GM21619 (cell line): ENCODE measurements at regions not wholly inside any gene's neighbourhood (a gene's known extent, or its start where the extent isn't known, plus 50 kb on each side); places are given as distances from the start of the nearest gene placed in this dataset.
"Not testable (repeated sequence)": the region's sequence is repeated elsewhere in the genome, so short reads cannot be mapped to it uniquely, and the experiment has no call there.

ENCODE experiments used
- ATAC-seq: cut with Tn5 transposase; IDR thresholded peaks from one replicate; pipeline ENCODE4 v1.9.1; 2021; ENCODE audit not compliant: unreplicated experiment

DNA sequence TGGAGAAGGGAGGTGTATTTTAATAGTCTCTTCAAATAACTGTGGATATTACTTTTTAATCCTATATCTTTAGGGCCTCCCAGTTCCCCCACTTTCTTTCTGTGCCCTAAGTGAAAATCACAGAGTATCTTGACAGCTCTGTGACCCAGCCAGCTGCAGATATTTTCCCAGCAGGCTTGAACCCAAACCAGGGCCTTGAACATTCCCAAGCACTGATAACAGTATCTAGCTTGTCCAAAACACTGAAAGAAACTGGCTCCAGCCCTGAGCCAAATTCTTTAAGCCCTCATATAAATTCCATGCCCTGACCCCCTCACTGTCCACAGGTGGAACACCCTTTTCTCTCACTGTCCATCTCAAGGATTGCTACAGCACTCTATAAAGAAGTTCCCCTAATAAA is 388.1 kb upstream of the CHAC2 start:
- ATAC-seq, result no peak

DNA sequence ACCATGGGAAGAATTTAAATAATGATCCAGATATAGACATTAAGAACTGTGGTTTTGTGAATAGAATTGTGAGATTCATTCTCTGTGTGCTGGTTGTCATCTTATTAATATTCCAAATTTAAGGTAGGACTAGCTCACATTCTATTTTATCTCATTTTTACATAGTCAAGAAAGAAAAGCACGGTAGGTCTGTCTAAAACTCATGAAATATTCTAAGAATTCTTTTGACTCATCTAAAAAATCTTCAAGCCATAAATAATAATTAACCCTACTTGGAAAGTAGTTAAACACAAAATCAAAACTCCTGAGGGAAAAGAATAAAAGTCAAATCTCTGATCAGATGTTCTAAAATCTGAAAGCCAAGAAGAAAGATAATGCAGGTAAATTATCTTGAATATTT is 388.8 kb upstream of the CHAC2 start:
- ATAC-seq, result no peak

DNA sequence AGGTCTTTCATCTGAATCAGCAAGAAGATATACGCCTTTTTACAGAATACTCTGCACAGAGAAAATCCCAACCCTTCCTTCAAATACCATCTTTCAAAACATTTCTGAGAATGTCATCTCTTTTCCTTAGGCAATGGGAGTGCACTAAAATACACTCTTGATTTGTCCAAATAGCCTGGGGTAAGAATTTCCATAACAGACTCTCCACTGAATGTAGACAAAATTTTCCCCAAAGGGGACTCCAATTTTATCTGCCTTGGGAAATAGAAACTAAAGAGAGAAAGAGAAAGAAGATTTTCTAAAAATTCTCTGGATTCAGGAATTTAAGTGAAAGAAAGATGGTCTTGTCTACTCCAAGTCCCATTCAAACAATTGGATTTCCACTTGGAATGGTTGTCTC is 394.5 kb upstream of the CHAC2 start:
- ATAC-seq, result no peak

DNA sequence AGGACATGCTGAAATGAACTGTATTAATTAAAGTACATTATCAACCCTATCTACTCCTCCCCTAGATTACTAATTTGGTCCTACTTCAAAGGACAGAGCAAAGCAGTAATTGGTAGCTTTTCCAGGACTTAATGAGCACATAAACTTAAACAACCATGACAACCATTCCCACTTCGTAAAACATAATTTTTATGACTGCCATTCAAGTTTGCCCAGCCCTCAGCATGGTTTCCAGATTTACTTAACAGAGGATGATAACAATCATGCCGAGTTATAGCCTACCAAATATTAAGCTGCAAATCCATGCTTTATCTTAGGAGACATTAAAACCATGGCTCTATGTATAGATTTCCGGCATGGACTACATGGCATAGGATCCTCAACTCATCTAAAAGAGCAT is 401.1 kb upstream of the CHAC2 start:
- ATAC-seq, result no peak

DNA sequence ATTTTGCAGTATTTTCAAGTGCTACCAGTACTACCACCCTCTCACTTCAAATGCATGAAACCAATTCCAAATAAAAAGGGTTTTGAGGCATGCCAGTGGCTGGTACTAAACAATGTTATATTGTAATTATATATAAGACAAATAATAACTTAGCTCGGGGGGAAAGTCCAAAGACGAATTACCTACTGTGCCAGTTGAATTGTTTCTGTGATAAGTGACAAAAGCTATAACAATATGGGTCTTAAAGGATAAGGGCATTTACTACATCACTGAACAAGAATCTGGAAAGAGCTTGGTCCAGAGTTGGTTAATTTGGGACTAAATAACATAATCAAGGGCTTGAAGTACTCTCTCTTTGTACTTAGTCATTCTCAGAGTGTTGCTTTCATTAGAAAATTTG is 404.7 kb upstream of the CHAC2 start:
- no peak for ATAC-seq

DNA sequence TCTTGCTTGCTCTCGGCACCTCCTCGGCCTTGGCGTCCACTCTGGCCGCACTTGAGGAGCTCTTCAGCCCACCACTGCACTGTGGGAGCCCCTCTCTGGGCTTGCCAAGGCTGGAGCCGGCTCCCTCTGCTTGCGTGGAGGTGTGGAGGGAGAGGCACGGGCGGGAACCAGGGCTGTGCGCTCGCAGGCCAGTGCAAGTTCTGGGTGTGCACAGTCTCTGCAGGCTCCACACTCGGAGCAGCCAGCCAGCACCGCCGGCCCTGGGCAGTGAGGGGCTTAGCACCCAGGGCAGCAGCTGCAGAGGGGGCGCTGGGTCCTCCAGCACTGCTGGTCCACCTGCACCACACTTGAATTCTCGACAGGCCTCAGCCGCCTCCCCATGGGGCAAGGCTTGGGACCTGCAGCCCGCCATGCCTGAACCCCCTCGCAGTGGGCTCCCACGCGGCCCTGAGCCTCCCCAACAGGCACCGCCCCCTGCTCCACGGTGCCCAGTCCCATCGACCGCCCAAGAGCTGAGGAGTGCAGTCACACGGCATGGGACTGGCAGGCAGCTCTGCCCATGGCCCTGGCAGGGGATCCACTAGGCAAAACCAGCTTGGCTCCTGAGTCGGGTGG is 411.2 kb upstream of the CHAC2 start:
- ATAC-seq, result no peak

DNA sequence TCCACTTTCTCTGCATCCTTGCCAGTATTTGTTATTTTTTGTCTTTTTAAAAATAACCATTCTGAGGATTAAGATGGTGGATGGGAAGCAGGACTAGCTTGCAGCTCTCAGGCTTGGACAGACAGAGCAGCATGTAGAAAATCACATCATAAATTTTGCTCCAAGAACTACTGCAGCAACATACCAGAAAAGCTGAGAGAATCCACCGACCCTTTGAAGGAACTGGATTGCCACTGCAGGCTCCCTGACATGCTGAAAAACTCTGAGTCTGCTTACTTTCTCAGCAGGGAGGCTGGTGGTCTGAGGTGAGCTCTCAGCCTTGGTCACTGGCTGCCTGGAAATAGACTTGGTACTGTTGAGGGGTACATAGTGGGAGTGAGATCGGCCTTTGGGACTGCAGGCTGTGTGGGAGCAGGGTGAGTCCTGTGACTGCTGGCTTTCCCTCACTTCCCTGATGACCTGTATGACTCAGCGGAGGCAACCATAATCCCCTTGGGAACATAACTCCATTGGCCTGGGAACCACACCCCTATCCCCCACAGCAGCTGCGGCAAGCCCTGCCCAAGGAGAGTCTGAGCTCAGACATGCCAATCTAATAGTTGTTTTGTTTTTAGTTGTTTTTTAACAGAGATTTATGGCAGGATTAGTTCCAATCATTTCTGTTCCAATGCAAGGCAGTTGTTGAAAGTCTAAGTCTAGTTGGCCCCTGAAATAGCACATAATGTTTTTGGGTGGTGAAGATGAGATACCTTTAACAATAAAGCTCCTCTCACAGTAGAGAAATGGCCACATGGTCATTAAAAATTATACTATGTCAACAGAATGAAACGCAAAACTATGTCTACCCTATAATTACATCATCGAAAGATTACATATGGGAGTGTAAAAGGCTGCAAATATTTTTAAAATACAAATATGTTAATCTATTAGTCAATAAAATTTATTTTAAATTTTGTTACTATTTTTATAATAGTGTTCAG is 414.2 kb upstream of the CHAC2 start:
- ATAC-seq, result no peak

DNA sequence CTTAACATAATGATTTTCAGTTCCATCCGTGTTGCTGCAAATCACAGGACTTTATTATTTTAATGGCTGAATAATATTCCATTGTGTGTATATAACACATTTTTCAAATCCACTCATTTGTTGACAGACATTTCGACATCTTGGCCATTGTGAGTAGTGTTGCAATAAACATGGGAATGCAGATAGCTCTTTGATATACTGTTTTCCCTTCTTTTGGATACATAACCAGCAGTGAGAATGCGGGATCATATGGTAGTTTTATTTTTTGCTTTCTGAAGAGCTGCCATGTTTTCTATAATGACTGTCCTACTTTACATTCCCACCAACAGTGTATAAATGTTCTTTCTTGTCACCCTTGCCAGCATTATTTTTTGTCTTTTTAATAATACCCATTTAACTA is 420.3 kb upstream of the CHAC2 start:
- no peak for ATAC-seq

DNA sequence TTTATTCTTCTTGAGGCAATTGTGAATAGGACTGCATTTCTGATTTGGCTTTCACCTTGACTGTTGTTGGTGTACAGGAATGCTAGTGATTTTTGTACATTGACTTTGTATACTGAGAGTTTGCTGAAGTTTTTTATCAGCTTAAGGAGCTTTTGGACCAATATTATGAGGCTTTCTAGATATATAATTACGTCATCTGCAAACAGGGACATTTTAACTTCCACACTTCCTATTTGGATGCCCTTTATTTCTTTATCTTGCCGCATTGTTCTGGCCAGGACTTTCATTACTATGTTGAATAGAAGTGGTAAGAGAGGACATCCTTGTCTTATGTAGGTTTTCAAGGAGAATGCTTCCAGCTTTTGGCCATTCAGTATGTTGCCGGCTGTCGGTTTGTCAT is 425.4 kb upstream of the CHAC2 start:
- no peak for ATAC-seq

DNA sequence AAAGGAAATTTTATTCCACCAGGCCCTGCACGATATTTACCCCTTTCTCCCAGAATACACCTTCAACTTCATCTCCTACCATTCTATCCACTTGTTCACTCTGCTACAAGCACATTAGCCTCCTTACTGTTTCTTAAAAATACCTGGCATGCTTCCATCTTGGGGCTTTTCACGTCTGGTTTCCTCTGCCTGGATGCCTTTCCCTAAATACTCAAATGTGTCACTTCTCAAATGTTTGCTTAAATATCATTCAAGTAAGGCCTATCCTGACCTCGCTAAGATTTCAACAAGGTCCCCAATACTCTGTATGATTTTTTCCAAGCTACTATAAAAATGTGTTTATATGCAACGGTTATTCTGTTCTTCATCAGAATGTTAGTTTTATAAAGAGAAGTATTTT is 433.0 kb upstream of the CHAC2 start:
- ATAC-seq, result no peak

DNA sequence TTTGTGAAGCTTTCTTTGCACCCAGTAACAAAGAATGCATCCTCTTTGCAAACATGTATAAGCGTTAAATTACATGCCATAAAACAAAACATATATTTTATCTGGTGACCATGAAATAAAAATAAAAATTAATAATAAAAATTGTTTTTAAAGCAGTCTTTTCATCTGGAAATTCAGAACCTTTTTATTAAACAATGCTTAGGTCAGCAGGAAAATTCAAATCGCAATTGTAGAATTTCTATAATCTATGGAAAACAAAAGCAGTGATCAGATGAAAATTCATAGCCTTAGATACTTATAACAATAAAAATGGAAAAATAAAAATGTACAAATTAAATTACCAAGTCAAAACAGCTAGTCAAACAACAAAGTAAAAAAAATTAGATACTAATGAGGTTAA is 435.9 kb upstream of the CHAC2 start:
- ATAC-seq, result no peak

DNA sequence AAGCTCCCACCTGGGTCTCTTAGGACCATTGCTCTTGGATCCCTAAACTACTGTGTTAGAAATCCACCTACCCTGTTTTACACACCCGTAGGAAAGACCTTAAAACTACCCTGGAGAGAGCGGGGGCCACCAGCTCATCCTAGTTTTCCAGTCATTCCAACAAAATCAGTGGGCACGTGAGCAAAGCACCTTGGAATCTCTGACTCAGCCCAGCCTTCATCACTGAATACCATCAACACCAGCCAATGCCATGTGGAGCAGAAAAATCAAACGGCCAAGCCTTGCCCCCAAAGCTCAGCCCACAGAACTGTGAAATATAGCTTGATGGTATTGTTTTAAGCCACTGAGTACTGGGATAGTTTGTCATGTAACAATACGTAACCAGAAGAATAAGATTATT is 449.7 kb upstream of the CHAC2 start:
- no peak for ATAC-seq

DNA sequence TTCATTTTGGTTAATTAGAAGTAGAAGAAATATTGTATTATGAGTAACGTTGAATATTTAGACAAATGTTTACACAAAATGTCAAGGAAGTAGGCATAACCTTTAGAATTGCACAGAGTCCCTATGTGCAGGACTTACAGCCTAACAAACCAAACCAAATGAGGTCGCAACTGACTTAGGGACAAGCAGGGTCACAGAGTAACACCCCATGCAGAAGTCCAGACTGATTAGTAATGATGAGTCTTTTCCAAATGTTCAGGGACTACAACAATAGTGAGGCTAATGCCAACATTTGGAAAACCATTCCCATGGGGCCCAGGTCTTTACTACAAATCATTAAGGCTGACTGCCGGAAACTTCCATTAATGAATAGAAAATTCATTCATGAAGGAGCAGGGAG is 452.5 kb upstream of the CHAC2 start:
- no peak for ATAC-seq

DNA sequence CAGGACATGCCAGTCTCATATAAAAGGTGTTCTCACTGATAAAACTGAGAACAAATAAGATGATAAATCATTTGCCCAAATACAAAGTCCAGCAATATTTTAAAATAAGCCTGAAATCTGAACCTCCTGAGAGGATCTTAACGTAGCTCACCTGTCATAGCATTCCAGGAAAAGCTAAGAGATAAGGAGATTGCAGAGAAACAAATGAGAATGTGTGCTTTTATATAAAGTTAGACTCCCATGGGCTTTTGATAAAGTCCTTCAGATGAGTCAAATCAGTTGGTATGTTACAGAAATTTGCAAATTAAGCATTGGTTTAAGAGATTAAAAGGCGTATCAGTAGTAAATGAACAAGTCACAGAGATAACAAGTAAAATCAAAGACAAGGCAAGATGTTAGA is 452.9 kb upstream of the CHAC2 start:
- ATAC-seq, result no peak

DNA sequence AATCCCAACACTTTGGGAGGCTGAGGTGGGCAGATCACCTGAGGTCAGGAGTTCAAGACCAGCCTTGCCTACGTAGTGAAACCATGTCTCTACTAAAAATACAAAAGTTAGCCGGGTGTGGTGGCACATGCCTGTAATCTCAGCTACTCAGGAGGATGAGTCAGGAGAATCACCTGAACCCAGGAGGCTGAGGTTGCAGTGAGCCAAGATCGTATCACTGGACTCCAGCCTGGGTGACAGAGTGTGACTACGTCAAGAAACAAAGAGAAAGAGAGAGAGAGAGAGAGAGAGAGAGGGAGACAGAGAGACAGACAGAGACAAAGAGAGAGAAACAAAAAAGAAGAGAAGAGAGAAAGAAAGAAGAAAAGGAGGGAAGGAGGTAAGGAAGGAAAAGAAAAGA is 454.0 kb upstream of the CHAC2 start:
- ATAC-seq, result not testable (repeated sequence)

DNA sequence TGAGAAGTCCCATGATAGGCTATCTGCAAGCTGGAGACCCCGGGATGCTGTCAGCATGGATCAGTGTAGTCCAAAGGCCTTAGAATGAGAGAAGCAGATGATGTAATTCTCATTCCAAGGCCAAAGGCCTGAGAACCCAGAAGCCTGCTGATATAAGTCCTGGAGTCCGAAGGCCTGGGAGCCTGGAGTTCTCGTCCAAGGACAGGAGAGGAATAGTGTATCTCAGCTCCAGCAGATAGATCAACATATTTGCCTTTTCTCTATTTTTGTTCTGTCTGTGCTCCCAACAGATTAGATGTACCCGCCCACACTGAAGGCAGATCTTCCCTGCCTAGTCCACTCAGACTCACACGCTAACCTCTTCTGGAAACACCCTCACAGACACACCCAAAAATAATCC is 454.9 kb upstream of the CHAC2 start:
- no peak for ATAC-seq

DNA sequence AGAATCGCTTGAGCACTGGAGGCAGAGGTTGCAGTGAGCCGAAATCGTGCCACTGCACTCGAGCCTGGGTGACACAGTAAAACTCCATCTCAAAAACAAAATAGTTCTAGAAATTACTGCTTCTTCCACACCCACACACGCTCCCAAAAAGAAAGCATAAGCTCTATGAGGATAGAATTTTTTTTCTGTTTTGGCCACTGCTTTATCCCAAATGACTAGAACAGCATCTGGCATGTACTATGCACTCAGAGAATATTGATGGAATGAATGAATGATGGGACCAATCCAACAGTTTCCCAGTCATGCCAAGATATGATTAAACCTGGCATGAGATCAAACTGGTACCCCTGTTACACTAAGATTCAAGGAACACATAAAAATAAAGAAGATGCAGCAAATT is 455.4 kb upstream of the CHAC2 start:
- no peak for ATAC-seq

DNA sequence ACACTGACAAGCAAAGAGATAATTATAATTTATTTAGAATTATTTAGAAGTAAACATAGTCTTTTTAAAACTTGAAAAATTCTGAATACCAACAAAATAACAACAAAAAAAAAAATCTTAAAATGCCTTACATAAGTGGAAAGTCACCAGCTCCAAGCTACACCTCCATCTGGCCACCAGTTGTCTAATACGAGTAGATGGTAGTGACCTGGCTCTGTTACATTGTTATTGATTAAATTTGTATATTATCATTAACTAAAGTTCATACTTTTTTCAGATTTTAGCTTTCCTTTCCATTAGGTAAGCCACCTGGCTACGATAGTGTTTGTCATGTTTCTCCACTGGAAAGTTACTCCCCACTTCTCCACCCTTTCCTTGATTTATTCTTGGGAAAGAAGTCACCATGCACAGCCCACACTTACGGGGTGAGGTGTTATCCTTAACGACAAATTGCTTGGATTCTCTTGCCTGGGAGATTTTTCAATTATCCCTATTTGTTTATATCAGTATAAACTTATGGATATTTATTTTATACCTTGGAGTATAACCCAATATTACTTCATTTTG is 464.5 kb upstream of the CHAC2 start:
- no peak for ATAC-seq

DNA sequence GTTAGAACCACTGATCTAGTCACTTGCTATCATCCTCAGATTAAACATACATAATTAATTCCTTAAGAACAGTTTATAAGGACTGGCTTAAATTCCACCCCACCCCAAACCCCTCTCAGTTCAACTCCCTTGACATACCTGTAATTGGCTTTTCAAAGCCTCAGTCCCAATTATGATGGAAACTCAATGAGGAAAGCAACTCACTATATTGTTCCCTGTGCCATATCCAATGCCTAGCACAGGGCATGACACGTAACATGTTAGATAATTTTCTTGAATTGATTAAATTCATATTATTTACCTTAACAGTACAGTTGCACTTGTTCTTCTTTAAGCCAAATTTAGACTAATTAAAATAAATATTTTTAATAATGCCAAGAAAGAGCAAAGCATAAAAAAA is 465.1 kb upstream of the CHAC2 start:
- no peak for ATAC-seq

DNA sequence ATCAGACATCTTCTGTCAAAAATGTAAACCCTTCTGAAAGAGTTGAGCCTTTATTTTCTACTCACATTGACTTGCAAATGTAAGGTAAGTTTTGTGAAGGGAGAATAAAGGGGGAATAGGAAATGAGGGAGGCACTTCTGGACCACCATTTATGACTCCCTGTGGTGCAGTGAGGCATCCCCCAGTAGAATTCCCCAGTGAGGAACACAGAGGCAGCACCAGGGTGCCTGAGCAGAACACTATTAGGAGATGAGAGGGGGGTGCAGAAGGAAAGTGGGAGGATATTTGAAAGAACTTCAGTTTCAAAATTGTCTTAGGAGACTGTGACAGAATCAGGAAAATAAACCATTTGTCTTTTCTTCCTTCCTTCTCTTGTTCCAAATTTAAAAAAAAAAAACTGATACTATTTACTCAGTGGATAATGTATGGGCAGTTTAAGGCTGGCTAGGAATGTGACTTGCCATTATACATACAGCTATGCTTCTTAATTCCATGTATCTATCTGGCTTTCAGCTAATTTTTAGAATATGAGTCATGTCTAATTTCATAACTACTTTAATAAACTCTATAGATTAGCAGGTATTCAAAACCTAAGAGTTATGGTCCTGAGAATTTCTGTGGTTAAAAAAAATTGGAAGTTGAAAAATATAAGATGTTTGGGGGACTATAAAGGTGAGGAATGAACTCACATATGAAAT is 478.1 kb upstream of the CHAC2 start:
- ATAC-seq, result no peak

DNA sequence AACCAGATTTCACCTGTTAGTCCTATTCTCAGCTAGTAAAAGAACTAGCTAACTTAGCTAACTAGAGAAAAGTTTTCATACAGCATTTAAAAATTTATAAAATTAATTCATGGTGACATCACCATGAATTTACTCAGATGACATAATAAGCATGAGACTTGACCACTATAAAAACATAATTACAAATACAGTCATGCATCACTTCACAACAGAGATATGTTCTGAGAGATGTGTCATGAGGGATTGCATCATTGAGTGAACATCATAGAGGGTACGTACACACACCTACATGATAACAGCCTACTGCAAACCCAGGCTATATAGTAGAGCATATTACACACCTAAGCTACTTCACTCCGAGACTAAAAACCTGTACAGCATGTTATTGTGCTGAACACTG is 481.3 kb upstream of the CHAC2 start:
- ATAC-seq, result no peak

DNA sequence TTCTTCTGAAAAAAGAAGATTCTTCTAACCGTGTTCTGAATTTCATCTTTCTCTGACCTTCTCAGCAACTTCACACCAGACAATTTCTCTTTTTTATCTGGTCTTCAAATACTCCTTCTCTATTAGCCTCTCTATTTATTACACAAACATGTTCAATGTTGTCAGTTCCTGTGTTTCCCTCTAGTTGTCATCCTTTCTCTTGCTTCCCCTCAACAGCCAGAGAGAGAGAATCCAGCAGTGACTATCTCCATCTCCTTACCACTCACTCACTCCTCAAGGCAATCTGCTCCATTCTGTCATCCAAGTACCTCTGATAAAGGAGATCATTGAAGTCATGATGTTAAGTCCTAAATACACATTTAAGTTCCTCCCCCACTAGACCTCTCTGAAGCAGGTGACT is 491.9 kb upstream of the CHAC2 start:
- ATAC-seq, result no peak
